Smooth muscle cell (in vitro differentiated cells): ENCODE measurements at regions not wholly inside any gene's neighbourhood (a gene's known extent, or its start where the extent isn't known, plus 50 kb on each side); places are given as distances from the start of the nearest gene placed in this dataset.

Source experiments
- DNase-seq: peaks from one replicate; lab custom pipeline; 2025; ENCODE audit not compliant: unreplicated experiment; lab: John Stamatoyannopoulos, UW
- H2AFZ ChIP-seq: fragments of 200-600 bp; sonication (generic); 2 replicates; pipeline ENCODE4 v1.6.0; 2016; ENCODE audit warnings: antibody characterized with exemption, low read depth, mild to moderate bottlenecking
- H3F3A ChIP-seq: fragments of 200-600 bp; sonication (generic); 2 replicates; pipeline ENCODE4 v1.6.0; 2017; ENCODE audit warnings: antibody characterized with exemption, low read depth
- H3K27ac ChIP-seq: fragments of 200-600 bp; sonication (generic); 2 replicates; pipeline ENCODE4 v1.5.1; 2016; ENCODE audit warnings: low read depth, mild to moderate bottlenecking
- H3K27me3 ChIP-seq: fragments of 200-600 bp; sonication (generic); 2 replicates; pipeline ENCODE4 v1.6.1; 2016; ENCODE audit warnings: low read depth, mild to moderate bottlenecking
- H3K36me3 ChIP-seq: fragments of 200-600 bp; sonication (generic); 2 replicates; pipeline ENCODE4 v1.5.1; 2016; ENCODE audit warnings: low read depth
- H3K4me1 ChIP-seq: fragments of 200-600 bp; sonication (generic); 2 replicates; pipeline ENCODE4 v1.5.1; 2016; ENCODE audit warnings: low read depth
- H3K4me2 ChIP-seq: fragments of 200-600 bp; sonication (generic); 2 replicates; pipeline ENCODE4 v1.6.0; 2016; ENCODE audit warnings: mild to moderate bottlenecking
- H3K4me3 ChIP-seq: fragments of 200-600 bp; sonication (generic); 2 replicates; pipeline ENCODE4 v1.5.1; 2016; ENCODE audit warnings: mild to moderate bottlenecking
- H3K79me2 ChIP-seq: fragments of 200-600 bp; sonication (generic); 2 replicates; pipeline ENCODE4 v1.6.0; 2016; ENCODE audit warnings: low read depth, mild to moderate bottlenecking
- H3K9ac ChIP-seq: fragments of 200-600 bp; sonication (generic); 2 replicates; pipeline ENCODE4 v1.6.0; 2016; ENCODE audit warnings: low read depth
- H3K9me3 ChIP-seq: fragments of 200-600 bp; sonication (generic); replicated peaks from 2 replicates; pipeline ENCODE4 v1.5.1; 2016; ENCODE audit warnings: low read depth
- H4K20me1 ChIP-seq: fragments of 200-600 bp; sonication (generic); 2 replicates; pipeline ENCODE4 v1.6.0; 2016; ENCODE audit warnings: low read depth
- WGBS: methylation state at CpG from one replicate; pipeline ENCODE4 v1.1.7; 2016; ENCODE audit warnings: low lambda C conversion rate; 5-methylcytosine and 5-hydroxymethylcytosine counted together
- TF ChIP-seq, protein P1 (sequence below): fragments of 200-600 bp; sonication (generic); IDR thresholded peaks from 2 replicates; pipeline ENCODE4 v1.5.1; 2017; ENCODE audit warnings: borderline replicate concordance, mild to moderate bottlenecking, antibody characterized with exemption; ENCODE audit not compliant: insufficient read depth, poor library complexity, severe bottlenecking

DNA sequence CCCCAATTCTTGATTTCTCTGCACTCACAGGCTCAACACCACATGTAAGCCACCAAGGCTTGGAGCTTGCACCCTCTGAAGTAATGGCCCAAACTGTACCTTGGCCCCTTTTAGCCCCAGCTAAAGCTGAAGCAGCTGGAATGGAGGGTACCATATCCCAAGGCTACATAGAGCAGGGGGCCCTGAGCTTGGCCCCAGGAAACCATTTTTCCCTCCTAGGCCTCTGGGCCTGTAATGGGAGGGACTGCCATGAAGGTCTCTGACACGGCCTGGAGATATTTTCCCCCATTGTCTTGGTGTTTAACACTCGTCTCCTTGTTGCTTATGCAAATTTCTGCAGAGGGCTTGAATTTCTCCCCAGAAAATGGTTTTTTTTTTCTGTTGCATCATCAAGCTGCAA, 69.7 kb downstream of the SKA1 start:
- WGBS: 84% methylated on average over 2 of the region's 2 CpGs
- Histone ChIP-seq H3K9me3 (no peaks in the 10 kb centered on the region), H3K27ac (no peak overlapping the region), H3K4me2 (no peak overlapping the region), H3K36me3 (no peaks in the 10 kb centered on the region), H2AFZ (no peak overlapping the region), H4K20me1 (no peaks in the 10 kb centered on the region), H3K79me2 (no peaks in the 10 kb centered on the region), H3K4me3 (no peak overlapping the region), H3F3A (no peaks in the 10 kb centered on the region), H3K27me3 (no peaks in the 10 kb centered on the region), H3K4me1 (peaks cover 7% of the 10 kb centered on the region), H3K9ac (no peak overlapping the region)
- TF ChIP-seq, protein P1, sequence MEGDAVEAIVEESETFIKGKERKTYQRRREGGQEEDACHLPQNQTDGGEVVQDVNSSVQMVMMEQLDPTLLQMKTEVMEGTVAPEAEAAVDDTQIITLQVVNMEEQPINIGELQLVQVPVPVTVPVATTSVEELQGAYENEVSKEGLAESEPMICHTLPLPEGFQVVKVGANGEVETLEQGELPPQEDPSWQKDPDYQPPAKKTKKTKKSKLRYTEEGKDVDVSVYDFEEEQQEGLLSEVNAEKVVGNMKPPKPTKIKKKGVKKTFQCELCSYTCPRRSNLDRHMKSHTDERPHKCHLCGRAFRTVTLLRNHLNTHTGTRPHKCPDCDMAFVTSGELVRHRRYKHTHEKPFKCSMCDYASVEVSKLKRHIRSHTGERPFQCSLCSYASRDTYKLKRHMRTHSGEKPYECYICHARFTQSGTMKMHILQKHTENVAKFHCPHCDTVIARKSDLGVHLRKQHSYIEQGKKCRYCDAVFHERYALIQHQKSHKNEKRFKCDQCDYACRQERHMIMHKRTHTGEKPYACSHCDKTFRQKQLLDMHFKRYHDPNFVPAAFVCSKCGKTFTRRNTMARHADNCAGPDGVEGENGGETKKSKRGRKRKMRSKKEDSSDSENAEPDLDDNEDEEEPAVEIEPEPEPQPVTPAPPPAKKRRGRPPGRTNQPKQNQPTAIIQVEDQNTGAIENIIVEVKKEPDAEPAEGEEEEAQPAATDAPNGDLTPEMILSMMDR: no peak
- no peak for DNase-seq

DNA sequence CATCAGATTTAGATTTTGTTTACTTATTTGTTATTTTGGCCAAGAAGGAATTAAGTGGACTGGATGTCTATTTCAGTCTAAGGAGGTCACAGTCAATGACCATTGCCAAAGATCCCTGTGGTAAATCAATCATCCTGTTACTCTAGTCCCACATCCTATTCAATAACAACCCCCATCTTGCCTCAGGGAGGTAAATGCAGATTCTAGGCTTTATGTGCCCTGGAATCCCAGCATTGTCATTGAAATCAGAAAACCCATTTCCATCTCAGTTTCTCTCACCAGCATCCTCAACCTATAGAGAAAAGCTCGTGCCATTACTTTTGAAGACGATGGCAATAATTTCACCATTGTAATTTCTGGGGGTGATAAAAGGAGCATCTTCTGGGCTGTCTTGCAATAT, 71.8 kb downstream of the SKA1 start:
- no peak overlapping the region for H2AFZ ChIP-seq
- no peaks in the 10 kb centered on the region for H3K9me3 ChIP-seq
- 78% methylated on average over 2 of the region's 2 CpGs for WGBS
- DNase-seq: no peak
- no peaks in the 10 kb centered on the region for H3K79me2 ChIP-seq
- H3F3A ChIP-seq: no peaks in the 10 kb centered on the region
- TF ChIP-seq, protein P1: no peak
- H3K9ac ChIP-seq: no peak overlapping the region
- H4K20me1 ChIP-seq: no peaks in the 10 kb centered on the region
- no peaks in the 10 kb centered on the region for H3K27me3 ChIP-seq
- H3K36me3 ChIP-seq: no peaks in the 10 kb centered on the region
- H3K4me1 ChIP-seq: no peaks in the 10 kb centered on the region
- no peak overlapping the region for H3K4me3 ChIP-seq
- H3K4me2 ChIP-seq: no peak overlapping the region
- H3K27ac ChIP-seq: no peak overlapping the region

- Histone ChIP-seq H3K27me3 (no peaks in the 10 kb centered on the region), H3K4me2 (no peak overlapping the region), H2AFZ (no peak overlapping the region), H4K20me1 (no peaks in the 10 kb centered on the region), H3K9me3 (no peaks in the 10 kb centered on the region), H3K36me3 (no peaks in the 10 kb centered on the region), H3K4me3 (no peak overlapping the region), H3F3A (no peaks in the 10 kb centered on the region), H3K79me2 (no peaks in the 10 kb centered on the region), H3K9ac (no peak overlapping the region), H3K27ac (no peak overlapping the region), H3K4me1 (no peaks in the 10 kb centered on the region)
- TF ChIP-seq, protein P1: no peak
- WGBS: 88% methylated on average over 5 of the region's 5 CpGs
- no peak for DNase-seq
Measured at GRCh38 chr18:50447102-50447741, 72.4 kb downstream of the SKA1 start.

DNA sequence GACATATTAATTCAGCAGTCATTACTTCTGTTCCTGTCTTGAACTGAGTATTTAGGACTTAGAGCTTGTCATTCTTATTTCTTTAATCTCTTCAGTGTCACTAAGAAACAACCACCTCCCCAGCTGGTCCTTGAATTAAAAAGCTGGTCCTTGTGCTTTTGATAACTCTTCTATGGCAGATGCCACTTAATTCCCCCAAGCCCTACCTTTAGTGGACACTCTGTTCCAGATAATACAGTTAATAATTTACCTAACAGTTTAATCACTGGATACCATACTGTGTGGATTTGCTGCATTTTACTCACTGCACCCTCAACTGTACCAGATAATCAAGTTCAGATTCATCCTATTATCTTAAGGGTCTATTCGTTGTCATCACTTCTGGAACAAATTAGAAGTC, 73.1 kb downstream of the SKA1 start:
- H3K4me1 ChIP-seq: no peaks in the 10 kb centered on the region
- H3K36me3 ChIP-seq: no peaks in the 10 kb centered on the region
- H2AFZ ChIP-seq: no peak overlapping the region
- no peaks in the 10 kb centered on the region for H3K79me2 ChIP-seq
- no peak overlapping the region for H3K4me3 ChIP-seq
- WGBS: 86% methylated on average over 1 of the region's 1 CpG
- H3K9me3 ChIP-seq: no peaks in the 10 kb centered on the region
- H3K4me2 ChIP-seq: no peak overlapping the region
- no peak overlapping the region for H3K27ac ChIP-seq
- H4K20me1 ChIP-seq: no peaks in the 10 kb centered on the region
- no peaks in the 10 kb centered on the region for H3K27me3 ChIP-seq
- H3F3A ChIP-seq: no peaks in the 10 kb centered on the region
- no peak overlapping the region for H3K9ac ChIP-seq
- DNase-seq: no peak
- TF ChIP-seq, protein P1: no peak
